C4-2B (cell line): ENCODE measurements at regions not wholly inside any gene's neighbourhood (a gene's known extent, or its start where the extent isn't known, plus 50 kb on each side); places are given as distances from the start of the nearest gene placed in this dataset.

Experiments used
- H3K27ac ChIP-seq: fragments of 450-650 bp; 2 replicates; pipeline ENCODE4 v1.5.1; 2017
- CTCF ChIP-seq: fragments of 450-650 bp; conservative IDR thresholded peaks from 2 replicates; pipeline ENCODE4 v1.5.1; 2017; ENCODE audit warnings: mild to moderate bottlenecking
- ZFX ChIP-seq: fragments of 450-650 bp; IDR thresholded peaks from 2 replicates; pipeline ENCODE4 v1.6.1; 2017

GRCh38 chr2:66957198-66957597 is 439.9 kb upstream of the ETAA1 start:
- TF ChIP-seq CTCF (no peak), ZFX (no peak)
- no peak overlapping the region for H3K27ac ChIP-seq

GRCh38 chr2:66957677-66958076 is 439.5 kb upstream of the ETAA1 start:
- H3K27ac ChIP-seq: no peak overlapping the region
- TF ChIP-seq ZFX: no peak
- TF ChIP-seq CTCF: no peak

- TF ChIP-seq ZFX (no peak), CTCF (no peak)
- H3K27ac ChIP-seq: no peak overlapping the region
Measured at GRCh38 chr2:66960161-66960560, 437.0 kb upstream of the ETAA1 start.

- no peak for TF ChIP-seq CTCF
- no peak for TF ChIP-seq ZFX
- no peak overlapping the region for H3K27ac ChIP-seq
Measured at GRCh38 chr2:66962716-66963115, 434.4 kb upstream of the ETAA1 start.

- TF ChIP-seq CTCF (no peak), ZFX (no peak)
- no peak overlapping the region for H3K27ac ChIP-seq
Measured at GRCh38 chr2:66966631-66967030, 430.5 kb upstream of the ETAA1 start.

GRCh38 chr2:66968946-66969345 is 428.2 kb upstream of the ETAA1 start:
- TF ChIP-seq CTCF: no peak
- TF ChIP-seq ZFX: no peak
- H3K27ac ChIP-seq: no peak overlapping the region

GRCh38 chr2:66981074-66981473 is 416.1 kb upstream of the ETAA1 start:
- H3K27ac ChIP-seq: no peak overlapping the region
- TF ChIP-seq ZFX (no peak), CTCF (no peak)
